ENCODE measurements at regions not wholly inside any gene's neighbourhood (a gene's known extent, or its start where the extent isn't known, plus 50 kb on each side); places are given as distances from the start of the nearest gene placed in this dataset.
"Not testable (repeated sequence)": the region's sequence is repeated elsewhere in the genome, so short reads cannot be mapped to it uniquely, and the experiment has no call there.

- Histone ChIP-seq H3K9ac (ENCODE audit: low read depth, low read length) (no peak overlapping the region), H3K4me1 (ENCODE audit: insufficient read depth, low read length) (peaks cover 5% of the 10 kb centered on the region; the same call in 1 of the 2 replicates), H3K9me3 (ENCODE audit: control insufficient read depth, insufficient read depth, low read length) (no peaks in the 10 kb centered on the region), H3K36me3 (ENCODE audit: insufficient read depth, low read length) (no peaks in the 10 kb centered on the region)
Measured at GRCh38 chr2:66279024-66279423, 155.9 kb upstream of the MEIS1 start.

GRCh38 chr2:66275984-66276383 lies 158.9 kb upstream of the MEIS1 start:
- Histone ChIP-seq H3K9me3 (ENCODE audit: control insufficient read depth, insufficient read depth, low read length) (no peaks in the 10 kb centered on the region), H3K4me1 (ENCODE audit: insufficient read depth, low read length) (peaks cover 7% of the 10 kb centered on the region; the same call in 1 of the 2 replicates), H3K9ac (ENCODE audit: low read depth, low read length) (no peak overlapping the region), H3K36me3 (ENCODE audit: insufficient read depth, low read length) (no peaks in the 10 kb centered on the region)

- H3K4me1 ChIP-seq (ENCODE audit: insufficient read depth, low read length) = peaks cover 16% of the 10 kb centered on the region
- no peaks in the 10 kb centered on the region for H3K9me3 ChIP-seq (ENCODE audit: control insufficient read depth, insufficient read depth, low read length)
- H3K9ac ChIP-seq (ENCODE audit: low read depth, low read length) = no peak overlapping the region
- no peaks in the 10 kb centered on the region for H3K36me3 ChIP-seq (ENCODE audit: insufficient read depth, low read length)
Measured at GRCh38 chr2:66273933-66274490, 160.9 kb upstream of the MEIS1 start.

GRCh38 chr2:66272751-66273150 lies 162.2 kb upstream of the MEIS1 start:
- no peaks in the 10 kb centered on the region for H3K9me3 ChIP-seq (ENCODE audit: control insufficient read depth, insufficient read depth, low read length)

GRCh38 chr2:66271777-66272176 lies 163.1 kb upstream of the MEIS1 start:
- Histone ChIP-seq H3K9ac (ENCODE audit: low read depth, low read length) (no peak overlapping the region), H3K4me1 (ENCODE audit: insufficient read depth, low read length) (peaks cover 16% of the 10 kb centered on the region), H3K9me3 (ENCODE audit: control insufficient read depth, insufficient read depth, low read length) (no peaks in the 10 kb centered on the region), H3K36me3 (ENCODE audit: insufficient read depth, low read length) (peaks cover 3% of the 10 kb centered on the region; the same call in 1 of the 2 replicates)

More at GRCh38 chr2:66272751-66273150, 162.2 kb upstream of the MEIS1 start:
- H3K9ac ChIP-seq (ENCODE audit: low read depth, low read length) = no peak overlapping the region
- peaks cover 16% of the 10 kb centered on the region for H3K4me1 ChIP-seq (ENCODE audit: insufficient read depth, low read length)
- H3K36me3 ChIP-seq (ENCODE audit: insufficient read depth, low read length) = peaks cover 3% of the 10 kb centered on the region; the same call in 1 of the 2 replicates

- Histone ChIP-seq H3K36me3 (ENCODE audit: insufficient read depth, low read length) (peaks cover 3% of the 10 kb centered on the region; the same call in 1 of the 2 replicates), H3K9me3 (ENCODE audit: control insufficient read depth, insufficient read depth, low read length) (no peaks in the 10 kb centered on the region), H3K9ac (ENCODE audit: low read depth, low read length) (no peak overlapping the region), H3K4me1 (ENCODE audit: insufficient read depth, low read length) (peaks cover 12% of the 10 kb centered on the region)
Measured at GRCh38 chr2:66270247-66270646, 164.7 kb upstream of the MEIS1 start.

GRCh38 chr2:66269166-66269565 lies 165.8 kb upstream of the MEIS1 start:
- Histone ChIP-seq H3K36me3 (ENCODE audit: insufficient read depth, low read length) (peaks cover 6% of the 10 kb centered on the region; the same call in 1 of the 2 replicates), H3K9me3 (ENCODE audit: control insufficient read depth, insufficient read depth, low read length) (no peaks in the 10 kb centered on the region), H3K4me1 (ENCODE audit: insufficient read depth, low read length) (peaks cover 12% of the 10 kb centered on the region), H3K9ac (ENCODE audit: low read depth, low read length) (no peak overlapping the region)

- Histone ChIP-seq H3K4me1 (ENCODE audit: insufficient read depth, low read length) (peaks cover 9% of the 10 kb centered on the region), H3K9ac (ENCODE audit: low read depth, low read length) (no peak overlapping the region), H3K36me3 (ENCODE audit: insufficient read depth, low read length) (peaks cover 6% of the 10 kb centered on the region; the same call in 1 of the 2 replicates), H3K9me3 (ENCODE audit: control insufficient read depth, insufficient read depth, low read length) (no peaks in the 10 kb centered on the region)
Measured at GRCh38 chr2:66268756-66269155, 166.2 kb upstream of the MEIS1 start.

GRCh38 chr2:66264354-66264753 lies 170.6 kb upstream of the MEIS1 start:
- no peak overlapping the region for H3K9ac ChIP-seq (ENCODE audit: low read depth, low read length)
- no peaks in the 10 kb centered on the region for H3K4me1 ChIP-seq (ENCODE audit: insufficient read depth, low read length)
- no peaks in the 10 kb centered on the region for H3K9me3 ChIP-seq (ENCODE audit: control insufficient read depth, insufficient read depth, low read length)
- peaks cover 6% of the 10 kb centered on the region; the same call in 1 of the 2 replicates for H3K36me3 ChIP-seq (ENCODE audit: insufficient read depth, low read length)

GRCh38 chr2:66255867-66256266 lies 179.1 kb upstream of the MEIS1 start:
- Histone ChIP-seq H3K4me1 (ENCODE audit: insufficient read depth, low read length) (no peaks in the 10 kb centered on the region), H3K36me3 (ENCODE audit: insufficient read depth, low read length) (peaks cover 8% of the 10 kb centered on the region; the same call in 1 of the 2 replicates), H3K9me3 (ENCODE audit: control insufficient read depth, insufficient read depth, low read length) (no peaks in the 10 kb centered on the region), H3K9ac (ENCODE audit: low read depth, low read length) (no peak overlapping the region)

- H3K4me1 ChIP-seq (ENCODE audit: insufficient read depth, low read length) = no peaks in the 10 kb centered on the region; the same call in 1 of the 2 replicates
- peaks cover 14% of the 10 kb centered on the region; the same call in 1 of the 2 replicates for H3K36me3 ChIP-seq (ENCODE audit: insufficient read depth, low read length)
- H3K9me3 ChIP-seq (ENCODE audit: control insufficient read depth, insufficient read depth, low read length) = no peaks in the 10 kb centered on the region
- H3K9ac ChIP-seq (ENCODE audit: low read depth, low read length) = no peak overlapping the region
Measured at GRCh38 chr2:66255136-66255535, 179.8 kb upstream of the MEIS1 start.

GRCh38 chr2:66253066-66253465 lies 181.9 kb upstream of the MEIS1 start:
- H3K36me3 ChIP-seq (ENCODE audit: insufficient read depth, low read length) = peaks cover 18% of the 10 kb centered on the region
- no peaks in the 10 kb centered on the region for H3K9me3 ChIP-seq (ENCODE audit: control insufficient read depth, insufficient read depth, low read length)
- H3K4me1 ChIP-seq (ENCODE audit: insufficient read depth, low read length) = peaks cover 5% of the 10 kb centered on the region; the same call in 1 of the 2 replicates
- H3K9ac ChIP-seq (ENCODE audit: low read depth, low read length) = no peak overlapping the region

GRCh38 chr2:66252109-66252508 lies 182.8 kb upstream of the MEIS1 start:
- H3K9me3 ChIP-seq (ENCODE audit: control insufficient read depth, insufficient read depth, low read length) = no peaks in the 10 kb centered on the region
- peaks cover 5% of the 10 kb centered on the region; the same call in 1 of the 2 replicates for H3K4me1 ChIP-seq (ENCODE audit: insufficient read depth, low read length)
- no peak overlapping the region for H3K9ac ChIP-seq (ENCODE audit: low read depth, low read length)
- peaks cover 18% of the 10 kb centered on the region for H3K36me3 ChIP-seq (ENCODE audit: insufficient read depth, low read length)

GRCh38 chr2:66251573-66251972 lies 183.4 kb upstream of the MEIS1 start:
- peaks cover 20% of the 10 kb centered on the region for H3K36me3 ChIP-seq (ENCODE audit: insufficient read depth, low read length)
- H3K9ac ChIP-seq (ENCODE audit: low read depth, low read length) = no peak overlapping the region
- H3K9me3 ChIP-seq (ENCODE audit: control insufficient read depth, insufficient read depth, low read length) = no peaks in the 10 kb centered on the region
- H3K4me1 ChIP-seq (ENCODE audit: insufficient read depth, low read length) = peaks cover 5% of the 10 kb centered on the region; the same call in 1 of the 2 replicates

- not testable (repeated sequence) for H3K9ac ChIP-seq (ENCODE audit: low read depth, low read length); H3K4me1 ChIP-seq (ENCODE audit: insufficient read depth, low read length); H3K9me3 ChIP-seq (ENCODE audit: control insufficient read depth, insufficient read depth, low read length)
- peaks cover 20% of the 10 kb centered on the region for H3K36me3 ChIP-seq (ENCODE audit: insufficient read depth, low read length)
Measured at GRCh38 chr2:66249089-66249488, 185.8 kb upstream of the MEIS1 start.
